ENCODE measurements at regions not wholly inside any gene's neighbourhood (a gene's known extent, or its start where the extent isn't known, plus 50 kb on each side); places are given as distances from the start of the nearest gene placed in this dataset.
A peak's percentile ranks its signal among the peaks of the same experiment; 100 is the strongest.
"Not testable (repeated sequence)": the region's sequence is repeated elsewhere in the genome, so short reads cannot be mapped to it uniquely, and the experiment has no call there.

DNA sequence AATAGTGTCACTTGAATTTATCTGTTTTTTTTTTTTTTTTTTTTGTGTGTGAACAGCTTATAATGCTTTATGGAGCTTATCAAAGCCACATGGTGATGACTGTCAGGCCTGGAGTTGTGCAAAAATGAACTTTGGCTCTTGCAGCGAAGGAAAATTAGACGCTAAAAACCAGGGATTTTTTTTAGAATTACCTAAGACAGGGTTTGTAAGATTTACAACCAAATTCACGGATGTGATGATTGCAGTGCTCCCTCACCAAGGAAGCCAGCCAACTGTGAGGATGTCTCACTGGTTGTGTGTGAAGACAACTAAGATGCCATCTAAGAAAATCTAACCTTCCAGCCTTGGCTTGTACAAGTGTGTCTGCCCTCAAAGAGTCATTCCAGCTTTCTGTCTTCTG is 127.1 kb upstream of the SLC4A4 start:
- DNase-seq, result no peak

DNA sequence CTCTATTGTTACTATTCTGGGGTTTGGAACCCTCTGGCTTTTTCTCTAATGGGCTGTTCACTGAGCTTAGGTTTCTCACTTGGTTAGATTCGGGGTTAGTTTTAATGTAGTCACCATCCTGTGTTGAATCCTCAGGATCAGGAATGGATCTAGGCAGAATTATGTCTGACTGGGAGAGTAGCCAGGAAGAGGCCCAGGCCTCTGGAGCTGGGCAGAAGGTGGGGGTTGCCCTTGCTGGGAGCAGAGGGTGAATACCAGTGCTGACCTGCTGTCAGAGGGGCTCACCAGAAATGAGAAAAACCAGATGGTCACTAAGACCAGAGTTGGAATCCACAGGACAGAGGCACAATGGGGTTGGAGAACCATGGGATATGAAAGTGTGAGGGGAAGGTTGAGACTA is 126.6 kb upstream of the SLC4A4 start:
- DNase-seq, result no peak

DNA sequence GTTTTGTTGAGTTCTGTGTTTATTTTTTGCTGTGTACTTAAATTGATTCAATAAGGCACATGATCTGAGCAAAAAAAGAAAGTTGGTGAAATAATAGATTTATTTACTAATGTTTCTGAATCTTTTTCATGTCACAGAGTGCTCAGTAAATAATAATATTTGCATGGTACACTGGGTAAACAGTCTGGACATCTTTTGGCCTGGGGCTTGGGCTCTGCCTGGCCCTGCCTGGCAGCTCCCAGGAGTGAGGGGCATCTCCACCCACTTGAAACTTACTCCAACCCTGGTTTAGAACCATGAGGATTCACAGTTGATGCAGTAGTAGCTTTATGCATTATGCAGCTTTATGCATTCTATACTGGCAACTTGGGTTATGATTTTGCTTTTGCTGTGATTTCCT is 124.2 kb upstream of the SLC4A4 start:
- no peak for DNase-seq

DNA sequence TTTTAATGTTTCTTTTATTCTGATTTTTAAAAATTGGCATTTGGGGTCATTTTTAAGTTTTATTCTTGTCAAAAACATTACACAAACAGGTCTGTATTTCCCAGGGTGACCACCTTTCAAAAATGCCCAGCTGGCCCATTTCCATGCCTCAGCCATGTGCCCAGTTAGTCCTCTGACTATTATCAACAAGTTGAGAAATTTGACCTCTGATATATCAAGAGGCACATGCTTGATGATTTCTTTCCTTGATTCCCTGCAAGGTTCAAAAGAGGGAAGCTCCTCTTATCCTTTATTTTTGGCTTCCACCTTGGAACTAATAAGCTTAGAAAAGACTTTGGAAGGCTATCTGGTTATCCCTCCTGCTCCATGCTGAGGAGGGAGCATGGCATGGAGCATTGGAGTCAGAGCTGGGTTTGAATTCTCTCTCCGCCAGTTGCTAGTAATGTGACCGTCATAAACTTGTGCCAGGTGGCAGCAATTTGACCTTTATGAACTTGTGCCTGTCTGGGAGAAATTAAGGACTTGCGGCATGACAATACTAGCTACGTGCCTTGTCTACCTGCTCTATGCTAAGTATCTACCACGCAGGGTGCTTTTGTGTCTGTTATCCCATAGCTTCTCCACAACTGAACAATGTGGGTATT is 122.4 kb upstream of the SLC4A4 start:
- DNase-seq, result no peak

DNA sequence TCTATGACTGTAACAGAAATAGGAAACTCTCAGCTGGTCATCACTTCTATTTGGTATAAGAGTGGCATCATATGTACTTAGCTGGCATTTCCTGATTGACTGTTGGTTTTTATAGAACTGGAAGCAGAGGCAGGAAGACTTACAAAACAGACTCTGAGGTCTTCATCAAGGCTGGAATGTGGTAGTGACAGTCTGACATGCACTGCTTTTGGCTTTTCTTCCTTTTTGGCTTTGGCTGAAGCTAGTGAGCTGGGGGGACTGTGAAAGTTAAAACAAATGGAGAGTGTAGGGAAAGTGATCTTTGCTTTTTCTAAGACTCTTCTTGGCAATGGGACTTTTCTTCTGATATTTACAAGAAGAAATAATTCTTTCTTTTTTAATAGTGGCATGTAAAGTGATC is 121.1 kb upstream of the SLC4A4 start:
- no peak for DNase-seq

DNA sequence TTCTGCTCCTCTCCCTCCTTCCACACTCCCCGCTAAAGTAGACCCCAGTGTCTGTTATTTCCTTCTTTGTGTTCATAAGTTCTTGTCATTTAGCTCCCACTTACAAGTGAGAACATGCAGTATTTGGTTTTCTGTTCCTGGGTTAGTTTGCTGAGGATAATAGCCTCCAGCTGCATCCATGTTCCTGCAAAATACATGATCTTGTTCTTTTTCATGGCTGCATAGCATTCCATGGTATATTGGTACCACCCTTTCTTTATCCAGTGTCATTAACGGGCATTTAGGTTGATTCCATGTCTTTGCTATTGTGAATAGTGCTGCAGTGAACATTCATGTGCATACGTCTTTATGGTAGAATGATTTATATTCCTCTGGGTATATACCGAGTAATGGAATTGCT is 118.0 kb upstream of the SLC4A4 start:
- DNase-seq, result not testable (repeated sequence)

DNA sequence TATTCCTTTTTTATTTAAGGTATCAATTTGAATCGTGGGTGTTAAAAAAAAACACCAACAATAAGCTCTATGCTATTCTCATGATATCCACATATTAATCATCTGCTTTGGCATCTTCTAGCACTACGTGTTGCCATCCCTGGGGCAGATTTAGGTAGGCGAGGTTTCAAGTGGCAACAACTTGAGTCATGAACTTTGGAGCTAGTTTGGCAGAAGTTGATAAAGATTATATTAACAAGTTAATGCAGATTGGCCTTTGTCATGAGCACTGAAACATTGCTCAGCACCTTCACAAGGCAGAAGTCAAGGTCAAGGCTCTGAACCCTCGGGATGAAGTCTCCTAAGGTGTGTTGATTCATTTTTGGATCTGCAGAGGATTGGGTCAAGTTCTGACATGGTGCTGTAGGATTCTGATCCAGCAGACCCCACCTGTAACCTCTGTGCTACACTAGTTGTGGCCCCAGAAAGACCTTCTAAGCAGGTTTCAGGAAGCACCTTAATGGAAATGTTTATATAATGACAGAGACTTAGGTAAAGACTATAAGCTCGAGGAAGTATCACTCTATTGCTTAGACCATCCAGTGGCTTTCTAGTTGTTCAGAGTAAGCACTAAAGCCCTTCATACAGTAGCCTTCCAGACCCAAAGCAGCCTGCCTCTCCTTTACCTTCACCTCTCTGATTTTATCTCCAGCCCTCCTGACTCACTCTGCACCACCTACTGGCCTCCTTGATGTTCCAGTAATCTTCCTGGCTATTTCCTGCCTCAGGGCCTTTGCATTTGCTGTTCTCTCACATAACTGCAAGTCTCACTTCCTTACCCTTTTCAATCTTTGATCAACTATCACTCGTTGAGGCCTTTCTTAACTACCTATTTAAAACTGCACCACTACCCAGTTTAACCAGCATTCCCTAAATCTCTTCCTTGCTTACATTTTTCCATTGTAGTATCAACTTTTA is 117.0 kb upstream of the SLC4A4 start:
- DNase-seq, result no peak

DNA sequence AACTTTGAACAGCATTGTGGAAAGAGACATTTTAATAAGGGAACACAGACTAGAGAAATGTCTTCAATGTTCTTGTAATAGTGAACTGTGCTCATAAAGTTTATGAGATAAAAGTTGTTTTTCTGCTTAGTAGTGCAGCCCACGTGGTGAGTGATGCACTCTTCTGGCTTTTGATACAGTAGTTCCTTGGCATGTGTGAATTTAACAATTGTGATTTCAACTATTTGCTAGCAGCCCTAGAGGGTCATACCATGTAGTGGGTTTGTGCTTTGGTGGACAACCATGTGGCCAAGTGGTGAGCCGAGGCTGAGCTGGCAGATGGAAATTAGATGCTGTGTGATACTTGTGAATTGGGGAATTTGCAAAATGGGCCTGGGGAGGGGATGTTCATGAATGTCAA is 116.2 kb upstream of the SLC4A4 start:
- DNase-seq, result no peak

DNA sequence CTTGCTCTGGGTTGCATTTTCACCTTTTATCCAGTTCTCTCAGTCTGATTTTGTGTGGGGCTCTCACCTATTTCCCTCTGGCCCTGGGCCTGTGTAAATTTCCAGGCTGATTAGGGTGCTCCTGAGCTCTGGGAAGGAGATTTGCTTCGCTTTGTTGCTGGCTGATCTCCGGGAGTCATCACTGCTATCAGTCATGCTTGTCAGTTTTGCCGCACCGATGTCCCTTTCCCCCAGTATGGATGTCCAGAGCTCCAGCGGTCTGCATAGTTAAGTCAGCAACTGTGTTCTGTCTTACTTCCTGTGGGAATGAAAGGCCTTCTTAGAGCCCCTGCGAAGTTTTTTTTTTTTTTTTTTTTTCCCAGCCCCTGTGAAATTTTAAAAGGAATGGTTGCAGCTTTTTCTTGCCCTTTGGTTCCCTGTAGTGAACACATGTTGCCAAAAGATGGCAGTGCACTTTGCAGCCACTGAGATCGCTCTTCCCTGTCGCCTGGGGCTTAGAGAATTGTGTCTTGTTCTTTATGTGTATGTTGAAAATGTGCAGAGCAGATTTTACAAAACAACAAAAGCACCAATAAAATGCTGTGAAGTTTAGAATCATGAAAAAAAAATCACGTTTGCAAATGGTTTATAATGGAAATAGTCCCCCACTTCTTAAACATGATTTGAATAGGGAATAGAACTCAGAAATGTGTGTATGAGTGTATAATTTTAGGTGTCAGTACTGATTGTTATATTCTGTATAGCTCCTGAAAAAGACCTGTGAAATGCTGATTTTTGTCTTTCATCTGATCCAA is 109.1 kb upstream of the SLC4A4 start:
- peak; percentile 4 to 39 (median 33) for DNase-seq

DNA sequence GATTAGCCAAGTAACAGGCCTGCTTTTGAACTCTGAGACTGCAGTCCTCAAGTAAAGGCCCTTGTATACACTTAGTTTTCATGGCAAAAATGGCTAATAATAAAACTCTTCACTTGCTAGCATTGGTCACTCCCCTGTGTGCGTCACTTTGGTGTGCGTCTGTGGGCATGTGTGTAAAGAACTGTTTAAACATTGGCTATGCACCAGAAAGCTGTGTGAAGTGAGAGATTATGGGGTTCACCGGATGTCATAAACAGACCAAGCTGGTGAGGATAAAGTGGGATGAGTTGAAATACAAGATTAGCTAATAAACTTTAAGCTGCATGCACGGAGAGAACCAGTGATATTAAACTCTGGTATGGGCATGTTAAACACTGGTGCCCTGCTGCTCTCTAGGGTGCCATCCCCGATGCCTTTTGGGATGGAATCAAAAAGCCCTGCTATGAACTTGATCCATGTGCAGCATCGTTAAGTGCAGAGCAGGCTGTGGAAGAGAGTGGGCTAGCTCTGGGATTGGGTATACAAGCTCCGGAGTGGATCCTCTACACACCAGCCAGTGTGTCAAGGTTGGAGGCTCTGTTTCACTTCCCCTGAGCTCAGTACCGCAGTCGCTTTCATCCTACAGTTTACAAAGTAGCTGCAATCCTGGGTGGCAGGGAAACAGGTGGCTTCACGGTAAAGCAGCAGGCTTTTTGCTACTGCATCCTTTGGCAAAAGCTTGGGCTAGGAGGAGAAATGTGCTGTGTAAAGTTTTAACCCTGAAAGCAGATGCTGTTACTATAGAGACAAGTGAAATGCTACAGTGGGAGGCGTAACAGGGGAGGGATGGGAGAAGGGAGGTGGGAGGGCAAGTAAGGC is 108.3 kb upstream of the SLC4A4 start:
- peak in 1 of 3 experiments; percentile 41 for DNase-seq

DNA sequence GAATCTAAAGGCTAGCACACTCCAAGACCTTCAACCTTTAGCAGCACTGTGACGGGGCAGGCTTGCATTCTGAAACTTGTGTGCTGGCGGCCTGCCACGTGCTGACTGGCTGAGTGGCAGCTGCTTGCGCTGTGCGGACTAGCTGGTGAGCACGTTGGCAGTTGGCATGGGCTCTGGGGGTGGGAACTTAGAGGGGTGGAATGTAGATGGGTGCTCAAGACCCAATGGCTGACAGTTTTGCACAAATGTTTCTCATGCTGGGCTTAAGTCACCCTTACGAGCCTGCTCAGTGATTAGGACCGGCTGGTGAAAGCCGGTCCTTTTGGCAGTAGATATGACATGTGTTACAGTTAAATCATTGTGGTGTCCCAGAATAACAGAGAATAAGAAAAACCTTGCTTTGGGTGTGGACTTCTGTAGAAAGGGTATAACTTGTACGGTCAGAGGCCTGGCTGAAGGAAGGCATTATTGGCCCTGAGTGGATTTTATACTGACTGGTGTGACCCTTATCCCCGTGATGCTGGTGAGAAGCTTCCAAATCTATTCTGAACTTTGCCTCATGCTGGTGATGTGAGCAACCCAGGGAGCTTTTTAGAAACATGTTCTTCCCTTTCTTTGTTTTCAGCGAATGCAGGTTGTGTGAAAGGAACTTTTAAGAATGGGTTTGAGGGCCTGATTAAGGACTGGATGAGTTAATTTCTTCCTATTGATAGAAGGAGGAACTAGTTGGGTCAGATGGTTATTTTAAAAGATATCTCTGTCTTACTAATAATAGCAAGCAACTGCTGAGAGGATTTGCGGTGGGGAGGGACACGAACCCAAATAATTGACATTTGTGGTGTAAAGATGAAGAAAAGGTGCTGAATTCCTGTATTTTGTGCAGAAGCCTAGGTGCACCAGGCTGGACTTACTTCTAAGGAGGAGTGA is 107.4 kb upstream of the SLC4A4 start:
- no peak for DNase-seq

DNA sequence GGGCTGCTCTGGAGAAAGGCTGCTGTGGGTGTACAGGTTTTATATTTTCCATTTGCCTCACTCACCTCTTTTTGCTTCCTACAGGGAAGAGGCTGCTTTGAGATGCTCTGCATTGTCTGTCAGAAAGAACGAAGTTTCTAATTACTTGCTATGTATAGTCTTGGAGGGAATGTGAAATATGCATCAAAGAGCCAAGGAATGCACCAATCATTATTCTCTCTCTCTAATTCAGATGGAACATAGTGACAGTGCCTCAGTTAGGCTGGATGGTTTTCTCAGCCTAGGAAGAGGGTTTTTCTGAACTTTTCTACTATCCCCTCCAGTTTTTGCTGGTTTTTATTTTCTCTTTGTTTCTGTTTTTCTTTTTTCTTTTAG is 106.8 kb upstream of the SLC4A4 start:
- DNase-seq, result no peak

DNA sequence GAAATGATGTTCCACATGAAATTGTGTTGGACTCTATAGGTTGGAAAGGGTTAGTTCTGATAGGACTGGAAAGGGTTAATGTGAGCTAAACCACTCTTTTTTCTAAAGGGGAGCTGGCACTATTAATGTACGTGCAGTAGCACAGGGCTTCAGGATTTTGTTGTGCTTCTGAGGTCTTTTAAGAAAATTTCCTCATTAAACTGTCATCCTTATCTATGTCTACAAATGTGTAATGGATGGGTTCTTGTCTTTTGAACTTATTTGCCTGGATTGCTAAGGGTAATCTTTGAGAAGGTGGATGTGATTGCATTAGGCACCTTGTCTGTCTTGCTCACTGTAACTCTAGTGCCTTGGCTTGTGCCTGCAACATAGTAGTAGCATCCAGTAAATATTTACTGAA is 106.0 kb upstream of the SLC4A4 start:
- no peak for DNase-seq

DNA sequence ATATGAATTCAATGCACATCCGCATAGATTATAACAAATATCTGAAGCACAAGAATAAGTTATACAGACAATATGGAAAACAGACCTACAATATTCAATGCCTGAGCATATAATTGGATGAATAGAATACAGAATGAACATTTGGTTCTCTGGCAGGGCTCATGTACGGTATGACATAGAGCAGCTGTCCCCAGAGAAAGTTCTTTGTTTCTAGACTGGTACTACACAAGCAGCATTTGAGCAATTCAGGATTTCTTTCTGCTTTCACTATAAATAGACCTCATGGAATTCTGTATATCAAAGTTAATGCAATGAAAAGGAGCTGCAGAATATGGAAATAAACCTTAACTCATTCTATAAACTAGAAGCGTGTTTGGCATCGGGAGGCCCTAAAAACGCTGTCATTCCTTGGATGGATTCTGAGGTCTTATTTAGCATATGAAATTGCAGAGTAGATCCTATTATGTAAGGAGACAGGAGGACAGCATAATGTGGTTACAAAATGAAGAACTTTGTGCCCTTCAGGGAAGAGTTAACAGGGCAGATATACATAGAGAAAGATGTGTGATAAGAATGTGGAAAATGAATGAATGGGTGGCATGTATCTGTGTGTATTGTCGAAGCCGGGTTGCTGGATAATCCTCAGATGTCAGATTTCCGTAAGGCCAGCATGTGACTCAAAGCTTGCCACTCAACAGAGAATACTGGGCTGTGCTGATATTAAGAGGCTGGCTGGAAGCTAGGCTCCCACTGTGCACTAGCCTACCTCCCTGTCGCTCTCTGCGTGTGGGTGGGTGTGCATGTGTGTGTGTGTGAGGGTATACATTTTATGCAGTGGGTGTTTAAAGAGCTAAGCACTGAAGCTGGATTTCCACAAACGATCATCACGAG is 103.3 kb upstream of the SLC4A4 start:
- no peak for DNase-seq

DNA sequence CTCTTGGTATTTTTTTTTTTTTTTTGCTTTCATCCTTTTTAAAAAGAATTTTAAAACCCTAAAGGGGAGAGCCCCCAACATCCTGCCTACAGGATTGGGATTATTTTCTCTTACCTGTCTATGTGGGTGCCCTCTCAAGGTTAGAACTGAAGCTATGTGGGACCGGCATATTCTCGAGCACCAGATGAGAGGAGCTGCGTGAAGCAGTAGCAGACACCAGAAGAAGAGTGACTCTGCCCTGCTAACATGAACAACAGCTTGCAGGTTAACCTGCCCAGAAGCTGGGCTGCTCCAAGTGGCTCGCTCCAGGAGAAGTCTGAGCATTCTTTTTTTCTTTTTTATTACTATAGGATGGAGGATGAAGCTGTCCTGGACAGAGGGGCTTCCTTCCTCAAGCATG is 102.6 kb upstream of the SLC4A4 start:
- no peak for DNase-seq

DNA sequence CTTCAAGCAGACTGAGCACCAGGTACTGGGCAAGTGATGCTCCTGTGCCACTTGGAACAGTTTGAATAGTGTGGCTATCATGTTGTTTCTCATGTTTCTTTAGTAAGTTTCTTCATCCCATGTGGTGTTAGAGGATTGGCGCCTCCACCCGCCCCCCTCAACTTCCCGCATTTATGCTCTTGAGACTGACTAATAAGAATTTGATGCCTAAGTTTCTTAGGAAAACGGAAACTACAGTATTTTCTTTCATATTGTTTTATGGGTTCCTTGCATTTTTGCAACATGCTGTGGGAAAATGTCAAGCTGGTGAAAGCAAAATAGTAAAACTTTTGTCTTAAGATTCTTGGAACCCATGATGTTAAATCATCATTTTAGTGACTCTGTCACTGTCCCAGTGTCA is 101.2 kb upstream of the SLC4A4 start:
- DNase-seq, result no peak

DNA sequence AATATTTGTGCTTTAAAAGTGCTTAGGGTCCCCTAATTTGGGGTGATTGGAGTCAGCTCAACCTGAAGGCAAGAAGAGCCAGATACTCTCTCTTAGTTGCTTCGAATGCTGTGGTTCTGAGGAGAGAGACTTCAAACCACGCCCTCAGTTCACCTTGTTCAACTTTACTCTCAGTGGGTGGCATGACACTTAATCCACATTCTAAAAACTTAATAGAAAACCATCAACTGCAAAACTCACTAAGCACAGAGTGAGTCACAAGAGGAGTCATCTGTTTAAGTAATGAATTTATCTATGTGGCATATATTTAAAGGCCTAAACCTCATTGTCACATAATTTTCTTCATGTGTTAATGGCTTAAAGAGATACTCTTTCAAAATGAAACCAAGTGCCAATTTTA is 99.5 kb upstream of the SLC4A4 start:
- DNase-seq, result no peak

DNA sequence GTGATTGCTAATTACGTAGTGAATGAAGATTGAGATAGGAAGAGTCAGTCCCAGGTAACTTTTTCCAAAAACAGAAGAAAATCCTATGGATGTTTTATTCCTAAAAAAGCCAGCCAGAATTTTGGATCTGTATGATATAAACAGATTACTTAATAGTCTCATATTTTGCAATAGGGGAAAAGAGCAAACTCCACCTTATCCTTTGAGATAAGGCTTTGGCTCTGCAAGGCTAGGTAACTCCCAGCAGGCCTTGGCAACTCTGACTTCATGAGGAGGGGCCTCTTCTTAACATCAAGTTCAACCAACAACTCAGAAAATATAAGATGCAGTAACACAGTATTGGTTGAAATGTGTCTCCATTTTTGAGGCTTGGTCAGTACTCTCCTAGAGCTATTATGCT is 98.7 kb upstream of the SLC4A4 start:
- no peak for DNase-seq

DNA sequence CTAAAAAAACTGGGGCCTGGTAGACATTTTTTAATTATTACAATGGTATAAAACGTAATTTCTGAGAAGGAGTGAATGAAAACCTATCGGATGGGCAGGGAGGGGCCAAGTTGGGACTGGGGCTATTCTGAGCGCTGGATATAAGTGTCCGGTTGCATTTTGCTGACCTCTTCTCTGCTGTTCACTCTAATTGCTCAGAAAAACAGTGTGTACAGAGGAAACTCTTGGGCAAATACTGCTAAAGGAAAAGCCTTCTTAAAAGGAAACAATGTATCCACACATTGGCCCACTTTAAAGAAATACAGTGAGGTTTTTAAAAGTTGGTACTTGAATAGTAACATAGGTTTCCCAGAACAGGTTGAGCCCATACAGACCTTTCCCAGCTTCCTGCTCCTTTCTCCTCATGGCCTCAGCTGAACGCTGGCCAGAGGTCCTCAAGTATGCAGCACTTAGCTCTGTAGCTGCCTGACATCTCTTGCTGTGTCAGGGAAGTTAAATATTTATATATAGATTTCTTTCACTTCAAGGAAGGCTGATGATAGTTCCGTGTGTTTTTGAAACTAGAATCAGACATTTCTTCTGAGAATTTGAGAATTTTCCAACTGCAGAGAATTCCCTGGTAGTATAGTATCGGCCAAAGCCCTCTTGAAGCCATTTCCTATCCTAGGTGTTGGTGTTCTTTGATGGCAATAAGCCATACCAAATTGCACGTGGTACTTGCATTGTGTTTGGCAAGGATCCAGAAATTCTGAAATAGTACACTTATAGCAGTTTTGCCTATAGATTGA is 97.1 kb upstream of the SLC4A4 start:
- peak in 2 of 3 experiments; percentile 16 to 77 for DNase-seq
